Stomach (tissue), 8 donors: ENCODE measurements at regions not wholly inside any gene's neighbourhood (a gene's known extent, or its start where the extent isn't known, plus 50 kb on each side); places are given as distances from the start of the nearest gene placed in this dataset.

Experiments
- DNase-seq, 2 donors: peaks; one replicate each; pipeline versions ENCODE4 v3.0.0 to v3.0.0-alpha.2; 2013 to 2019
- H3K27ac ChIP-seq, 5 donors: fragments of 200-600 bp in 4 of 5; sonication (generic) in 4 of 5; one replicate each; pipeline ENCODE4 v1.5.1; 2013 to 2019; ENCODE audit warnings: mild to moderate bottlenecking in 1 of 5, moderate library complexity in 1 of 5
- H3K27me3 ChIP-seq, 3 donors: fragments of 200-600 bp; sonication (generic); one replicate each; pipeline ENCODE4 v1.5.1; 2017 to 2019; ENCODE audit warnings: mixed run types in 1 of 3
- H3K36me3 ChIP-seq, 4 donors: fragments of 200-600 bp; sonication (generic); 1 replicate in 3 of 4; 2 replicates in 1 of 4; pipeline ENCODE4 v1.5.1; 2016 to 2019
- H3K4me1 ChIP-seq, 4 donors: fragments of 200-600 bp; sonication (generic); one replicate each; pipeline ENCODE4 v1.5.1; 2016 to 2019
- H3K4me3 ChIP-seq, 4 donors: fragments of 200-600 bp; sonication (generic) in 3 of 4; one replicate each; pipeline ENCODE4 v1.5.1; 2016 to 2019; ENCODE audit warnings: mild to moderate bottlenecking in 1 of 4
- H3K9me3 ChIP-seq, 4 donors: fragments of 200-600 bp; sonication (generic); one replicate each; pipeline ENCODE4 v1.5.1; 2016 to 2019
- CTCF ChIP-seq, 7 experiments: fragments of 450-650 bp in 4 of 7; fragments of 200-600 bp in 3 of 7; sonication (generic) in 3 of 7; IDR thresholded peaks; one replicate each; pipeline ENCODE4 v1.5.1; 2016 to 2019; ENCODE audit warnings: antibody characterized with exemption in 7 of 7, control low read depth in 2 of 7, mild to moderate bottlenecking in 1 of 7
- EP300 ChIP-seq: sonication (generic); formaldehyde crosslinking; IDR thresholded peaks from one replicate; pipeline ENCODE4 v1.6.1; 2017; ENCODE audit warnings: antibody characterized with exemption
- POLR2A ChIP-seq, 4 donors: fragments of 450-650 bp; IDR thresholded peaks; one replicate each; pipeline ENCODE4 v1.6.1; 2016; ENCODE audit warnings: antibody characterized with exemption in 4 of 4, control low read depth in 2 of 4, mild to moderate bottlenecking in 1 of 4, moderate library complexity in 1 of 4
- POLR2AphosphoS5 ChIP-seq, 3 donors: sonication (generic); formaldehyde crosslinking; IDR thresholded peaks; one replicate each; pipeline ENCODE4 v1.6.1; 2016; ENCODE audit warnings: antibody characterized with exemption in 3 of 3
- WGBS, 5 donors: extraction: QIAGEN DNeasy Blood & Tissue Kit in 3 of 5; methylation state at CpG; one replicate each; pipeline versions ENCODE4 v1.1.5 to v1.1.7; 2013 to 2018; 5-methylcytosine and 5-hydroxymethylcytosine counted together
- intact Hi-C: fragments of 100-400 bp; cut with DNase I; formaldehyde crosslinking; loops from one replicate; pipeline ENCODE4 v1.15.1; 2023; ENCODE audit warnings: low total_unique reads
- donor health status: healthy with polysubstance abuse.
- donor health status: Bipolar disorder and iron deficiency.
- donor health status: healthy.

DNA sequence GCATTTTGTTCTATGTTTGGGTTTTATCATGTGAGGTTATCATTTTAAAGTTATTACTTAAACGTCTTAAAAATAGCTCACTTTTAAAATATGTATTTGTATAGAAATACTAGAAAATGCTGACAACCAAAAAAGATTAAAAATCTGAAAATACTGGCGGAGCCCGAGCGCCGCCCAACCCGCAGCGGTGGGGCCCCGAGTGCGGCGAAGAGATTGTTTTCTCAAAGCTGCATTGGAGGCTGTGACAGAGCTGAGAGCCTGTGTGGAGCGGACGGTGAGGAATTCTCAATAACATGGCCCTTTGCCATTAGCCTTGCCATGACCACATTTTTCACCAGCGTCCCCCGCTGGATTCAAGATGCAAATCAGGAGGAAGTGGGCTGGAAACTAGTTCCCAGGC is 255.4 kb downstream of the NKX6-1 start:
- WGBS, 5 donors = 89 to 90% (median 90%) methylated on average over 14 of the region's 14 CpGs
- DNase-seq = no peak
- Histone ChIP-seq H3K27me3 (no peaks in the 10 kb centered on the region), H3K4me3 (no peak overlapping the region), H3K4me1 (no peaks in the 10 kb centered on the region), H3K36me3 (no peaks in the 10 kb centered on the region), H3K9me3 (no peaks in the 10 kb centered on the region), H3K27ac (no peak overlapping the region)
- intact Hi-C loops = no loop called here
- TF ChIP-seq EP300 = no peak
- no peak for TF ChIP-seq POLR2A (IDR thresholded peaks at IDR 0.05)
- no peak for TF ChIP-seq CTCF (IDR thresholded peaks at IDR 0.05)
- no peak for TF ChIP-seq POLR2AphosphoS5 (IDR thresholded peaks at IDR 0.05)

GRCh38 chr4:84239278-84239845 is 259.7 kb downstream of the NKX6-1 start:
- Histone ChIP-seq H3K27ac (no peak overlapping the region), H3K9me3 (no peaks in the 10 kb centered on the region), H3K36me3 (no peaks in the 10 kb centered on the region), H3K27me3 (no peaks in the 10 kb centered on the region), H3K4me1 (no peaks in the 10 kb centered on the region), H3K4me3 (no peak overlapping the region)
- TF ChIP-seq POLR2AphosphoS5 (IDR thresholded peaks at IDR 0.05) (no peak), EP300 (no peak), POLR2A (IDR thresholded peaks at IDR 0.05) (no peak), CTCF (IDR thresholded peaks at IDR 0.05) (no peak)
- intact Hi-C loops = no loop called here
- no peak for DNase-seq
- 59 to 67% (median 63%) methylated on average over 4 of the region's 4 CpGs for WGBS, 5 donors

DNA sequence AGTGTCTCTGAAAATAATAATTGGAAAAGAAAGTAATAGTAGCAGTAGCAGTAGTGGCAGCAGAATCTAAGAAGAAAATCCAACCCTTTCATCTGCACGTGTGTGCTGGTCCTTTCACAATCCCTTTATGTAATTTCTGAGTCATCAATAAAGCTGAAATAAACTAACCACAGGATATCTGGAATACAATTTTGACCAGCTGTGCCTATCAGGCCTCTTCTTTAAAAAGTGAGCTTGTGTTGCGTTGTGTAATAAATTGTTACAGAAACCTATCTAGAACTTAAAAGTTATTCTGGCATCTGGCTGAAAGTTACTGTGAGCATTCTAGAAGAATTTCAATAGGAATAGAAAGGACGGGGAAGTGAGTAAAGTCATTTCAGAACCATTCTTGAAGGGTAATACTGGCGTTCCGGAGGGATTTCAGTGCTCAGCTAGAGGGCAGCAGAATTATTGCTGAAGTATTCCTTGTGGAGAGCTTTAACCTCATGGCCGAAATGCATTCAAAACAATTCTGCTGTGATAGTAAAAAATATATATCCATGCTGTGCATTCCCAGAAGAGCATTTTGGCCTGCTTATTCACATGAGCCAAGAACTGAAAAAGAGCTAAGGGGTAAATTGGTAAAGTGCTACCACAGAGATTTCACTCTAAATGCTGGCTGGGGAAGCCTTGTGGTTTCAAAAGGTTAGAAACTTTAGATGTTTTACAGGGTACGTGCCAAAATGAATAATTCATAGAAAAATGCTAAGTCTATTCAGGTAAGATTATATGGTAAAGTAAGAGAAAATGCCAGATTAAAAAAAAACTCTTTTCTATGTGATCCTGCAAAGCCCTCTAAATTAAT is 260.6 kb downstream of the NKX6-1 start:
- H3K27ac ChIP-seq = no peak overlapping the region
- WGBS, 5 donors = 41 to 55% (median 48%) methylated on average over 7 of the region's 7 CpGs
- TF ChIP-seq POLR2AphosphoS5 (IDR thresholded peaks at IDR 0.05) (no peak), EP300 (no peak), CTCF (IDR thresholded peaks at IDR 0.05) (no peak), POLR2A (IDR thresholded peaks at IDR 0.05) (no peak)
- intact Hi-C loops = no loop called here
- H3K27me3 ChIP-seq = no peaks in the 10 kb centered on the region
- no peaks in the 10 kb centered on the region for H3K36me3 ChIP-seq
- H3K4me1 ChIP-seq = no peaks in the 10 kb centered on the region
- H3K9me3 ChIP-seq = no peaks in the 10 kb centered on the region
- peak in 1 of 2 donors; percentile 32 for DNase-seq
- no peak overlapping the region for H3K4me3 ChIP-seq

GRCh38 chr4:84237008-84237407 is 262.1 kb downstream of the NKX6-1 start:
- WGBS, 5 donors = 70 to 80% (median 77%) methylated on average over 4 of the region's 4 CpGs
- intact Hi-C loops = no loop called here
- DNase-seq = no peak

More at GRCh38 chr4:84237008-84237407, 262.1 kb downstream of the NKX6-1 start:
- H3K9me3 ChIP-seq = no peaks in the 10 kb centered on the region
- H3K4me3 ChIP-seq = no peak overlapping the region
- TF ChIP-seq POLR2AphosphoS5 (IDR thresholded peaks at IDR 0.05) (no peak), CTCF (IDR thresholded peaks at IDR 0.05) (no peak), POLR2A (IDR thresholded peaks at IDR 0.05) (no peak), EP300 (no peak)
- no peaks in the 10 kb centered on the region for H3K27me3 ChIP-seq
- H3K27ac ChIP-seq = no peak overlapping the region
- H3K36me3 ChIP-seq = no peaks in the 10 kb centered on the region
- H3K4me1 ChIP-seq = no peaks in the 10 kb centered on the region
